HG02759 (cell line): ENCODE measurements at regions not wholly inside any gene's neighbourhood (a gene's known extent, or its start where the extent isn't known, plus 50 kb on each side); places are given as distances from the start of the nearest gene placed in this dataset.

Experiments
- ATAC-seq: cut with Tn5 transposase; IDR thresholded peaks from one replicate; pipeline ENCODE4 v1.9.1; 2021; ENCODE audit warnings: mild to moderate bottlenecking, moderate library complexity; ENCODE audit not compliant: unreplicated experiment

GRCh38 chr1:95426772-95427171 lies 192.8 kb downstream of the RWDD3 start:
- no peak for ATAC-seq

GRCh38 chr1:95427525-95427924 lies 193.5 kb downstream of the RWDD3 start:
- no peak for ATAC-seq

- no peak for ATAC-seq
These were observed 197.2 kb downstream of the RWDD3 start for GRCh38 chr1:95431235-95431634.

GRCh38 chr1:95435611-95436010 lies 201.6 kb downstream of the RWDD3 start:
- ATAC-seq, result no peak

- no peak for ATAC-seq
These were observed 203.0 kb downstream of the RWDD3 start for GRCh38 chr1:95437011-95437410.

GRCh38 chr1:95437781-95438180 lies 203.8 kb downstream of the RWDD3 start:
- no peak for ATAC-seq

GRCh38 chr1:95438218-95438948 lies 204.4 kb downstream of the RWDD3 start:
- no peak for ATAC-seq

- ATAC-seq, result no peak
These were observed 206.5 kb downstream of the RWDD3 start for GRCh38 chr1:95440511-95440910.

- no peak for ATAC-seq
These were observed 215.5 kb downstream of the RWDD3 start for GRCh38 chr1:95449516-95449915.

GRCh38 chr1:95451054-95451453 lies 217.0 kb downstream of the RWDD3 start:
- ATAC-seq, result no peak

GRCh38 chr1:95451904-95452303 lies 217.9 kb downstream of the RWDD3 start:
- ATAC-seq, result no peak

GRCh38 chr1:95453053-95453452 lies 219.0 kb downstream of the RWDD3 start:
- no peak for ATAC-seq

- ATAC-seq, result no peak
These were observed 233.0 kb downstream of the RWDD3 start for GRCh38 chr1:95467036-95467435.

- ATAC-seq, result no peak
These were observed 241.9 kb downstream of the RWDD3 start for GRCh38 chr1:95475686-95476457.

GRCh38 chr1:95496307-95496706 lies 262.3 kb downstream of the RWDD3 start:
- no peak for ATAC-seq

GRCh38 chr1:95496773-95497172 lies 262.8 kb downstream of the RWDD3 start:
- ATAC-seq, result no peak

GRCh38 chr1:95497566-95497965 lies 263.6 kb downstream of the RWDD3 start:
- no peak for ATAC-seq

GRCh38 chr1:95503278-95504030 lies 269.4 kb downstream of the RWDD3 start:
- ATAC-seq, result no peak

- no peak for ATAC-seq
These were observed 270.3 kb downstream of the RWDD3 start for GRCh38 chr1:95504321-95504720.

- no peak for ATAC-seq
These were observed 272.9 kb downstream of the RWDD3 start for GRCh38 chr1:95506736-95507414.

GRCh38 chr1:95509989-95510388 lies 276.0 kb downstream of the RWDD3 start:
- ATAC-seq, result no peak
